B cell (primary cell): ENCODE measurements at regions not wholly inside any gene's neighbourhood (a gene's known extent, or its start where the extent isn't known, plus 50 kb on each side); places are given as distances from the start of the nearest gene placed in this dataset.

Experiments used
- ATAC-seq: fragments of 200-7000 bp; cut with Tn5 transposase; one replicate; pipeline ENCODE4 v1.10.0; 2021; ENCODE audit warnings: low read depth, mild to moderate bottlenecking, moderate number of reproducible peaks, moderate library complexity
- CTCF ChIA-PET: fragments of 350-600 bp; sonication (Branson Sonifier 250); formaldehyde crosslinking; loops from one replicate; lab custom pipeline; 2021; ENCODE audit warnings: antibody characterized with exemption, inconsistent platforms; lab: Charles Lee
- POLR2A ChIA-PET: fragments of 350-600 bp; sonication (Branson Sonifier 250); formaldehyde crosslinking; loops from one replicate; lab custom pipeline; 2021; ENCODE audit warnings: antibody characterized with exemption; lab: Charles Lee
- DNase-seq: peaks from one replicate; pipeline ENCODE4 v3.0.0; 2013
- H2AFZ ChIP-seq: 2 replicates; pipeline ENCODE4 v1.6.1; 2012; ENCODE audit warnings: mild to moderate bottlenecking, low read depth, low read length; ENCODE audit not compliant: insufficient read depth, poor library complexity, severe bottlenecking
- H3K27ac ChIP-seq, 2 donors: 1 replicate in 1 of 2; 2 replicates in 1 of 2; pipeline ENCODE4 v1.5.1; 2012 to 2013; ENCODE audit warnings: low read length in 2 of 2, mild to moderate bottlenecking in 2 of 2, moderate library complexity in 1 of 2
- H3K27me3 ChIP-seq, 4 experiments: fragments of 200-600 bp in 1 of 4; sonication (generic) in 1 of 4; replicated peaks in 1 of 4; 1 replicate in 2 of 4; 2 replicates in 2 of 4; pipeline versions ENCODE4 v1.6.1 to v1.7.0; 2013 to 2016; ENCODE audit warnings: low read length in 3 of 4, mild to moderate bottlenecking in 2 of 4, mixed read lengths in 1 of 4, moderate library complexity in 1 of 4; ENCODE audit not compliant: insufficient read depth in 4 of 4, control insufficient read depth in 3 of 4; ENCODE audit errors: control extremely low read depth in 1 of 4
- H3K36me3 ChIP-seq, 2 experiments: replicated peaks in 1 of 2; 1 replicate in 1 of 2; 2 replicates in 1 of 2; pipeline versions ENCODE4 v1.6.1 to v1.7.1; 2013; ENCODE audit warnings: low read length in 1 of 2; ENCODE audit not compliant: insufficient read depth in 2 of 2, control insufficient read depth in 1 of 2; ENCODE audit errors: control extremely low read depth in 1 of 2, extremely low read depth in 1 of 2
- H3K4me1 ChIP-seq, 2 donors: fragments of 200-600 bp in 1 of 2; sonication (generic) in 1 of 2; 1 replicate in 1 of 2; 2 replicates in 1 of 2; pipeline versions ENCODE4 v1.5.1 to v1.6.1; 2013 to 2017; ENCODE audit warnings: low read length in 2 of 2; ENCODE audit not compliant: control insufficient read depth in 2 of 2, insufficient read depth in 2 of 2
- H3K4me2 ChIP-seq: replicated peaks from 2 replicates; pipeline ENCODE3; 2012; ENCODE audit warnings: mild to moderate bottlenecking, low read depth, low read length; ENCODE audit not compliant: poor library complexity, severe bottlenecking
- H3K4me3 ChIP-seq, 5 experiments: fragments of 200-600 bp in 1 of 5; sonication (generic) in 1 of 5; 1 replicate in 3 of 5; 2 replicates in 2 of 5; pipeline versions ENCODE4 v1.5.1 to v1.7.0; 2011 to 2016; ENCODE audit warnings: low read length in 4 of 5, mild to moderate bottlenecking in 4 of 5, low read depth in 2 of 5, control low read depth in 1 of 5, moderate library complexity in 1 of 5; ENCODE audit not compliant: insufficient read depth in 1 of 5; ENCODE audit errors: control extremely low read depth in 1 of 5, extremely low read depth in 1 of 5
- H3K79me2 ChIP-seq: fragments of 200-600 bp; sonication (generic); one replicate; pipeline ENCODE4 v1.6.0; 2016; ENCODE audit warnings: low read length; ENCODE audit not compliant: control insufficient read depth, insufficient read depth
- H3K9ac ChIP-seq: fragments of 200-600 bp; sonication (generic); 2 replicates; pipeline ENCODE4 v1.6.1; 2017; ENCODE audit warnings: mild to moderate bottlenecking, low read length, moderate library complexity
- H3K9me3 ChIP-seq, 3 donors: one replicate each; pipeline versions ENCODE4 v1.6.1 to v1.7.1; 2013; ENCODE audit warnings: low read length in 2 of 3; ENCODE audit not compliant: control insufficient read depth in 2 of 3, insufficient read depth in 1 of 3; ENCODE audit errors: control extremely low read depth in 1 of 3
- H4K20me1 ChIP-seq: 2 replicates; pipeline ENCODE4 v1.6.0; 2012; ENCODE audit warnings: mild to moderate bottlenecking, low read length; ENCODE audit not compliant: insufficient read depth, control insufficient read depth, poor library complexity, severe bottlenecking
- H3K27ac Mint-ChIP-seq: one replicate; pipeline ENCODE4 v1.8.0; 2021; ENCODE audit warnings: mixed read lengths
- H3K27me3 Mint-ChIP-seq: one replicate; pipeline ENCODE4 v1.8.0; 2021; ENCODE audit warnings: mixed read lengths
- H3K4me1 Mint-ChIP-seq: one replicate; pipeline ENCODE4 v1.8.0; 2021; ENCODE audit warnings: mixed read lengths
- H3K4me3 Mint-ChIP-seq: one replicate; pipeline ENCODE4 v1.8.0; 2021; ENCODE audit warnings: mixed read lengths
- H3K9me3 Mint-ChIP-seq: one replicate; pipeline ENCODE4 v1.8.0; 2022; ENCODE audit warnings: mixed read lengths; ENCODE audit not compliant: insufficient read depth
- EZH2 ChIP-seq: IDR thresholded peaks from 2 replicates; pipeline ENCODE4 v1.6.1; 2012; ENCODE audit warnings: borderline replicate concordance, low read depth, mild to moderate bottlenecking, moderate library complexity, low read length; ENCODE audit not compliant: insufficient read depth, poor library complexity, severe bottlenecking
- WGBS: methylation state at CpG from one replicate; pipeline ENCODE4 v1.1.5; 2013; ENCODE audit warnings: missing lambda C conversion rate; ENCODE audit not compliant: insufficient coverage; 5-methylcytosine and 5-hydroxymethylcytosine counted together
- intact Hi-C: fragments of 100-400 bp; cut with micrococcal nuclease; formaldehyde crosslinking; loops from one replicate; pipeline ENCODE4 v1.10.0; 2022
- TF ChIP-seq, protein P1 (sequence below): fragments of 200-600 bp; IDR thresholded peaks from one replicate; pipeline ENCODE4 v1.8.0; 2022; ENCODE audit warnings: antibody characterized with exemption, mild to moderate bottlenecking

DNA sequence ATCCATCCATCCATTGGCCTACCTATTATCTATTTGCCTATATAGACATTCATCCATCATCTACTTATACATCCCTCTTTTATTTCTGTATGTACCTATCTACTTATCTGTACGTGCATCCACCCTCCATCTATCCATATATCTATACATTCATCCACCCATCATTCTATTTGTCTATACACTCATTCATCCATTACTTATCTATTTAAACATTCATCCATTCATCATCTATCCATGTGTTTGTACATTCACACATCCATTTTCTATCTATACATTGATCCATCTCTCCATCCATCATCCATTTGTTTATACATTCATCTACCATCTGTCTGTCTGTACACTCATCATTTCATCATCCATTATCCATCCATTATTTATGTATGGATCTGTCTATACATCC lies 365.7 kb upstream of the RBFOX1 start:
- TF ChIP-seq, protein P1, sequence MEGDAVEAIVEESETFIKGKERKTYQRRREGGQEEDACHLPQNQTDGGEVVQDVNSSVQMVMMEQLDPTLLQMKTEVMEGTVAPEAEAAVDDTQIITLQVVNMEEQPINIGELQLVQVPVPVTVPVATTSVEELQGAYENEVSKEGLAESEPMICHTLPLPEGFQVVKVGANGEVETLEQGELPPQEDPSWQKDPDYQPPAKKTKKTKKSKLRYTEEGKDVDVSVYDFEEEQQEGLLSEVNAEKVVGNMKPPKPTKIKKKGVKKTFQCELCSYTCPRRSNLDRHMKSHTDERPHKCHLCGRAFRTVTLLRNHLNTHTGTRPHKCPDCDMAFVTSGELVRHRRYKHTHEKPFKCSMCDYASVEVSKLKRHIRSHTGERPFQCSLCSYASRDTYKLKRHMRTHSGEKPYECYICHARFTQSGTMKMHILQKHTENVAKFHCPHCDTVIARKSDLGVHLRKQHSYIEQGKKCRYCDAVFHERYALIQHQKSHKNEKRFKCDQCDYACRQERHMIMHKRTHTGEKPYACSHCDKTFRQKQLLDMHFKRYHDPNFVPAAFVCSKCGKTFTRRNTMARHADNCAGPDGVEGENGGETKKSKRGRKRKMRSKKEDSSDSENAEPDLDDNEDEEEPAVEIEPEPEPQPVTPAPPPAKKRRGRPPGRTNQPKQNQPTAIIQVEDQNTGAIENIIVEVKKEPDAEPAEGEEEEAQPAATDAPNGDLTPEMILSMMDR, result no peak
- no peak for TF ChIP-seq EZH2
- DNase-seq, result no peak
- CTCF ChIA-PET, result no interaction called here
- Mint-ChIP-seq H3K27ac (no peak overlapping the region), H3K9me3 (peaks cover 6% of the 10 kb centered on the region), H3K27me3 (no peaks in the 10 kb centered on the region), H3K4me1 (no peaks in the 10 kb centered on the region), H3K4me3 (no peak overlapping the region)
- peaks cover 0 to 9% (median 0%) of the 10 kb centered on the region in 3 donors for H3K9me3 ChIP-seq
- H3K27ac ChIP-seq, result no peak overlapping the region
- 100% methylated on average over 1 of the region's 1 CpG for WGBS
- no peaks in the 10 kb centered on the region for H3K27me3 ChIP-seq
- no peaks in the 10 kb centered on the region for H3K4me1 ChIP-seq
- H3K79me2 ChIP-seq, result no peaks in the 10 kb centered on the region
- H3K36me3 ChIP-seq, result no peaks in the 10 kb centered on the region
- H4K20me1 ChIP-seq, result no peaks in the 10 kb centered on the region
- H3K4me2 ChIP-seq, result no peak overlapping the region
- H2AFZ ChIP-seq, result no peak overlapping the region
- H3K4me3 ChIP-seq, result no peak overlapping the region
- intact Hi-C loops, result no loop called here
- H3K9ac ChIP-seq, result no peak overlapping the region
- POLR2A ChIA-PET, result no interaction called here
- no peak for ATAC-seq

DNA sequence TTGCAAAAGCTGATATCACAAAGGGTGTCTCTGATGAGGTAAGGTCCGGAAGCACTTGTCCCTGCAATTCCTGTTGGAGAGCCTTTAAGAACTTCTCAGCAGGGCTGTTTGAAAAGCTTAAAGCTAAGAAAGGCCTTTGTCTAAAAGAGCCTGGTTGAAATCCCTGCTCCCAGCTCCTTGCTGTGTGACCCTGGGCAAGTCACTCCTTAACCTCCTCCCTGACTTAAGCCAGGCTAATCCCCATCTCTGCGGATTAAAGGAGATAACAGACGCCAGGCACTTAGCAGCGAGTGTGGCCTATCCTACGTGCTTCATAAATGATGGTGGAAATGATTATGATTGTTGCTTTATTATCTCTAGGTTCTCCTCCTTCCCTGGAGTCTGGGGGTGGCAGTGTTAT lies 368.0 kb upstream of the RBFOX1 start:
- Mint-ChIP-seq H3K27me3 (no peaks in the 10 kb centered on the region), H3K27ac (no peak overlapping the region), H3K4me1 (no peaks in the 10 kb centered on the region), H3K9me3 (peaks cover 2% of the 10 kb centered on the region), H3K4me3 (no peak overlapping the region)
- Histone ChIP-seq H3K4me3 (no peak overlapping the region), H4K20me1 (no peaks in the 10 kb centered on the region), H3K79me2 (no peaks in the 10 kb centered on the region), H3K4me2 (no peak overlapping the region), H2AFZ (no peak overlapping the region), H3K9ac (no peak overlapping the region), H3K36me3 (no peaks in the 10 kb centered on the region), H3K27ac (no peak overlapping the region), H3K27me3 (no peaks in the 10 kb centered on the region), H3K4me1 (no peaks in the 10 kb centered on the region), H3K9me3 (peaks cover 0 to 9% (median 0%) of the 10 kb centered on the region in 3 donors)
- intact Hi-C loops, result no loop called here
- DNase-seq (no peak), ATAC-seq (no peak)
- ChIA-PET CTCF (no interaction called here), POLR2A (no interaction called here)
- no peak for TF ChIP-seq EZH2
- TF ChIP-seq, protein P1, result no peak
- 100% methylated on average over 2 of the region's 5 CpGs for WGBS
